Nephron (organoid): ENCODE measurements at regions not wholly inside any gene's neighbourhood (a gene's known extent, or its start where the extent isn't known, plus 50 kb on each side); places are given as distances from the start of the nearest gene placed in this dataset.

ENCODE experiments used
- H3K27ac Mint-ChIP-seq, 3 experiments: 2 replicates each; pipeline ENCODE4 v1.8.0; 2020; ENCODE audit warnings: mixed read lengths in 3 of 3, mild to moderate bottlenecking in 2 of 3, moderate library complexity in 1 of 3
- H3K27me3 Mint-ChIP-seq: 2 replicates; pipeline ENCODE4 v1.8.0; 2021; ENCODE audit warnings: low read depth, mild to moderate bottlenecking, moderate library complexity, mixed read lengths
- H3K36me3 Mint-ChIP-seq: 2 replicates; pipeline ENCODE4 v1.8.0; 2020; ENCODE audit warnings: low read depth, mixed read lengths
- H3K4me1 Mint-ChIP-seq: 2 replicates; pipeline ENCODE4 v1.8.0; 2020; ENCODE audit warnings: mixed read lengths
- H3K4me3 Mint-ChIP-seq, 3 experiments: 2 replicates each; pipeline ENCODE4 v1.8.0; 2020; ENCODE audit warnings: mild to moderate bottlenecking in 3 of 3, mixed read lengths in 3 of 3, moderate library complexity in 2 of 3
- H3K9me3 Mint-ChIP-seq: 2 replicates; pipeline ENCODE4 v1.8.0; 2020; ENCODE audit warnings: mixed read lengths
- CTCF ChIP-seq, 3 experiments: fragments of 200-600 bp; sonication (generic); IDR thresholded peaks; one replicate each; pipeline ENCODE4 v1.5.0; 2021; ENCODE audit warnings: antibody characterized with exemption in 3 of 3; ENCODE audit not compliant: unreplicated experiment in 3 of 3

- H3K9me3 Mint-ChIP-seq: peaks cover 9% of the 10 kb centered on the region
- peaks cover 4% of the 10 kb centered on the region for H3K36me3 Mint-ChIP-seq
- TF ChIP-seq CTCF (IDR thresholded peaks at IDR 0.05; ENCODE audit: unreplicated experiment in 3 of 3): no peak
- H3K4me3 Mint-ChIP-seq: no peak overlapping the region
- no peaks in the 10 kb centered on the region for H3K27me3 Mint-ChIP-seq
- no peaks in the 10 kb centered on the region for H3K4me1 Mint-ChIP-seq
- H3K27ac Mint-ChIP-seq: no peak overlapping the region
Measured at GRCh38 chr5:106720367-106720766, 950.4 kb downstream of the EFNA5 start.

GRCh38 chr5:106699796-106700195, 970.9 kb downstream of the EFNA5 start:
- Mint-ChIP-seq H3K27ac (no peak overlapping the region), H3K4me3 (no peak overlapping the region), H3K36me3 (no peaks in the 10 kb centered on the region), H3K9me3 (peaks cover 3% of the 10 kb centered on the region), H3K4me1 (no peaks in the 10 kb centered on the region), H3K27me3 (no peaks in the 10 kb centered on the region)
- TF ChIP-seq CTCF (IDR thresholded peaks at IDR 0.05; ENCODE audit: unreplicated experiment in 3 of 3): no peak

- Mint-ChIP-seq H3K27me3 (no peaks in the 10 kb centered on the region), H3K36me3 (no peaks in the 10 kb centered on the region), H3K4me3 (no peak overlapping the region), H3K9me3 (peaks cover 3% of the 10 kb centered on the region), H3K27ac (no peak overlapping the region), H3K4me1 (no peaks in the 10 kb centered on the region)
- no peak for TF ChIP-seq CTCF (IDR thresholded peaks at IDR 0.05; ENCODE audit: unreplicated experiment in 3 of 3)
Measured at GRCh38 chr5:106699198-106699597, 971.5 kb downstream of the EFNA5 start.

- Mint-ChIP-seq H3K27me3 (no peaks in the 10 kb centered on the region), H3K4me3 (no peak overlapping the region), H3K4me1 (no peaks in the 10 kb centered on the region), H3K27ac (no peak overlapping the region), H3K36me3 (no peaks in the 10 kb centered on the region), H3K9me3 (peaks cover 3% of the 10 kb centered on the region)
- TF ChIP-seq CTCF (IDR thresholded peaks at IDR 0.05; ENCODE audit: unreplicated experiment in 3 of 3): no peak
Measured at GRCh38 chr5:106698169-106698568, 972.6 kb downstream of the EFNA5 start.

GRCh38 chr5:106691701-106692100, 979.0 kb downstream of the EFNA5 start:
- Mint-ChIP-seq H3K4me1 (no peaks in the 10 kb centered on the region), H3K4me3 (no peak overlapping the region), H3K9me3 (no peaks in the 10 kb centered on the region), H3K27me3 (no peaks in the 10 kb centered on the region), H3K36me3 (no peaks in the 10 kb centered on the region), H3K27ac (no peak overlapping the region)
- TF ChIP-seq CTCF (IDR thresholded peaks at IDR 0.05; ENCODE audit: unreplicated experiment in 3 of 3): no peak

- no peaks in the 10 kb centered on the region for H3K9me3 Mint-ChIP-seq
- H3K4me3 Mint-ChIP-seq: no peak overlapping the region
- no peak overlapping the region for H3K27ac Mint-ChIP-seq
- no peaks in the 10 kb centered on the region for H3K4me1 Mint-ChIP-seq
- TF ChIP-seq CTCF (IDR thresholded peaks at IDR 0.05; ENCODE audit: unreplicated experiment in 3 of 3): no peak
- no peaks in the 10 kb centered on the region for H3K27me3 Mint-ChIP-seq
- H3K36me3 Mint-ChIP-seq: no peaks in the 10 kb centered on the region
Measured at GRCh38 chr5:106690585-106690984, 980.2 kb downstream of the EFNA5 start.
